ENCODE measurements at regions not wholly inside any gene's neighbourhood (a gene's known extent, or its start where the extent isn't known, plus 50 kb on each side); places are given as distances from the start of the nearest gene placed in this dataset.

DNA sequence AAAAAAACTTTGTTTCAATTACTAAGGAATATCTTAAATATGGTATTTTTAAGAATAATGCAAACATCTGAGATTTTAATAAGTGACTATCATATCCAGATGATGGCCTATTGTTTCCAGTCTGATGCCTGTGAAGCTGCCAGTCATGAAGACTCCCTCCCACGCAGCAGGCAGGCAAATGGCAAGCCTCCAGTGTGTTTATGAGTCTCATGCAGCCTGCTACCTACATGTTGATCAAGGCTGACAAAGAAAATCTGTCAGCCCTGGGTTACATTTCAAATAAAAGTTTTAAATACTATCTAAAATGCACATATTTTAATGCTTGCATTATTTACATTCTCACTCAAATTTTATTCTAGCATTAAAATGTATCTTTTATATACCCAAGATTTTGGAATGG is 137.6 kb upstream of the RNPC3 start:
- ATAC-seq (ENCODE audit: low read depth), result no peak
- POLR2A ChIA-PET, result no interaction called here

DNA sequence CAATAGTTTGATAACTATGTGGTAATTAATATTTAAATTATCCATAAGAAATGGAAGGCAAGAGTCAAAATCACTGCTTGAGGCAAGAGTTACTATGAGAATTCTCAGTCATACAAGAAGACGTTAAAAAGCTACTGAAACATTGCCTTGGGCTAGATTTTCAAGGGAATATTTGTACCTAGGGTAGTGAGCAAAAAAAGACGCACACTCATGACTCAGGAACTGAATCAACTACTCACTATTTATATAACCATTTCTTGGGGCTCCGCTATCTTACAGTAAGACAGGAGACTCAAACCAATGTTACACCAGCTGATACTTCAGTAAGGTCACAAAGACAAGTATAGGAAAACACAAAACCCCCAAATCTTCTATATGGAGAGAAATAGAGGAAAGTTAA is 151.5 kb upstream of the RNPC3 start:
- Mint-ChIP-seq H3K4me1 (no peaks in the 10 kb centered on the region), H3K27me3 (peaks cover 3% of the 10 kb centered on the region), H3K27ac (no peak overlapping the region), H3K9me3 (peaks cover 1% of the 10 kb centered on the region), H3K4me3 (no peak overlapping the region), H3K36me3 (no peaks in the 10 kb centered on the region)
- POLR2A ChIA-PET, result no interaction called here
- no peak for ATAC-seq (ENCODE audit: low read depth)
- DNase-seq, result no peak

More for the DNA sequence above, 137.6 kb upstream of the RNPC3 start:
- no peak for DNase-seq
- no peaks in the 10 kb centered on the region for H3K4me1 Mint-ChIP-seq
- no peaks in the 10 kb centered on the region for H3K36me3 Mint-ChIP-seq
- peaks cover 3% of the 10 kb centered on the region for H3K9me3 Mint-ChIP-seq
- no peaks in the 10 kb centered on the region for H3K27me3 Mint-ChIP-seq
- H3K4me3 Mint-ChIP-seq, result no peak overlapping the region
- no peak overlapping the region for H3K27ac Mint-ChIP-seq

DNA sequence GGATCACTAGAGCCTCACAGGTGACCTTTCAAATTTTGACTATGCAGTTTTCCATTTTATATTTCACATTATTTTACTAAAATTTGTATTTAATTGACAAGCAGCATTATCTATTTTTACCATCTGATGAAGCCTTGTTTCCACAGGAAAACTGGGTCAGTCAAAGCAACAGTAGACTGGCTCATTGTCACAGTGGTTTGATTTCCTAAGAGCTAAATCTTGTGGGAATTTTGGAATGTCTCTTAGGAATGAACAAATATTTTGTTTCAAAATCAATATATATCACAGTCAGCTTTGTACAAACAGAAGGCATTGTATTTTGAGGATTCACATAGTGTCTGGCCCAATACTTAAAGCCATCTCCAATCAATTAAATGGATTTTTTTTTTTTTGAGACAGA is 152.6 kb upstream of the RNPC3 start:
- DNase-seq, result no peak
- H3K36me3 Mint-ChIP-seq, result no peaks in the 10 kb centered on the region
- no peaks in the 10 kb centered on the region for H3K4me1 Mint-ChIP-seq
- POLR2A ChIA-PET, result no interaction called here
- peaks cover 3% of the 10 kb centered on the region for H3K27me3 Mint-ChIP-seq
- ATAC-seq (ENCODE audit: low read depth), result no peak
- no peak overlapping the region for H3K27ac Mint-ChIP-seq
- peaks cover 1% of the 10 kb centered on the region for H3K9me3 Mint-ChIP-seq
- no peak overlapping the region for H3K4me3 Mint-ChIP-seq

DNA sequence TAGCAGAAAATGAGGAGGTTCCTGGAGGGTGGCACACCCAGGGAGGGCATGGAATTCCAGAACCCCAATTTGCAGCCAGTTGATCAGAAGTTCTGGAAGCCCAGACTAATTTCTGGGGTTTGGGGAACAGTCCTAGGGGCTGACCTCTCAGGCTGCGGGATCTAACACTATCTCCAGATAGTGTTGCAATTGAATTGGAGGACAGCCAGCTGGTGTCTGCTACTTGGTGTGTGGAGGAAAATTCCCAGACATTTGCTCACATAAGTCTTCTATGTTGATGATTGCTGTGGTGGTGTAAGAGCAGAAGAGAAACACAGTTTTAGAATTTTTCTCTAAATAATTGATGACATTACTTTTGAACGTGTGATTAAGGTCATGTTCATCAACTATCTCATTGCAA is 154.3 kb upstream of the RNPC3 start:
- Mint-ChIP-seq H3K4me3 (no peak overlapping the region), H3K27me3 (peaks cover 3% of the 10 kb centered on the region), H3K27ac (no peak overlapping the region), H3K9me3 (peaks cover 1% of the 10 kb centered on the region), H3K4me1 (no peaks in the 10 kb centered on the region), H3K36me3 (no peaks in the 10 kb centered on the region)
- POLR2A ChIA-PET, result no interaction called here
- no peak for DNase-seq
- no peak for ATAC-seq (ENCODE audit: low read depth)

GRCh38 chr1:103367186-103367585 is 158.3 kb upstream of the RNPC3 start:
- Mint-ChIP-seq H3K4me3 (no peak overlapping the region), H3K9me3 (no peaks in the 10 kb centered on the region), H3K36me3 (no peaks in the 10 kb centered on the region), H3K27me3 (peaks cover 3% of the 10 kb centered on the region), H3K4me1 (no peaks in the 10 kb centered on the region), H3K27ac (no peak overlapping the region)
- POLR2A ChIA-PET, result no interaction called here
- ATAC-seq (ENCODE audit: low read depth) (no peak), DNase-seq (no peak)

DNA sequence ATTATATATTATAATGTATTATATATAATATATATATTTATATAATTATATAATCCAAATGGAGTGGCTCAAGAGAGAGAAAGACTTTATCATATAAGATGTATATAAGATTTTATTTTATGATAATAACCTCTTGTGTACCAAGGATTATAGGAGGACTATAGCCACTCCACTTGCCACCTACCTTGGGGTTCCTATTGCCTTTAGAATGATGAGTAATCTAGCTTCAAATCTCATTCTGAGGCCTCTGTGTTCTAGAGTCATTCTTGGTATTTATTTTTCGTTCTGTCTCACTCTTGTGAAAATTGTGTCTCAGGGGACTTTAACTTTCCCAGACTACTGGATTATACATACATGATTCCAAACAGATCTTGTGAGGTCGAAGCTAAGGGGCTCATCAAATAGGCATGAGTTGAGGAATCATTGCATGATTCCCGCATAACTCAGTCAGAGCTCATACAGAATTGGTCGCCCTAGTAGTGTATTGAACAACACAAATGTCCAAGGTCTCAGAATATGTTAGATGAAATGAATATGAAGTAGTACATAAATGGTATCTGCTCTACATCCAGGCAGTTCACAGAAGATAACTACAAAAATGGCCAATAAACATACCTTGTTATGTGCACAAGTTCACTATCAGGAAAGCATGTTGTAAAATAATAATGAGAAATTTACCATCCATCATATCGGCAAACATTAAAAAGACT is 159.5 kb upstream of the RNPC3 start:
- H3K4me1 Mint-ChIP-seq, result no peaks in the 10 kb centered on the region
- DNase-seq (no peak), ATAC-seq (ENCODE audit: low read depth) (peak; percentile 52)
- no peak overlapping the region for H3K4me3 Mint-ChIP-seq
- H3K36me3 Mint-ChIP-seq, result no peaks in the 10 kb centered on the region
- H3K27ac Mint-ChIP-seq, result no peak overlapping the region
- peaks cover 3% of the 10 kb centered on the region for H3K27me3 Mint-ChIP-seq
- POLR2A ChIA-PET, result no interaction called here
- no peaks in the 10 kb centered on the region for H3K9me3 Mint-ChIP-seq

- H3K27me3 Mint-ChIP-seq, result no peaks in the 10 kb centered on the region
- no peaks in the 10 kb centered on the region for H3K36me3 Mint-ChIP-seq
- peak; percentile 51 for ATAC-seq (ENCODE audit: low read depth)
- H3K4me3 Mint-ChIP-seq, result no peak overlapping the region
- H3K4me1 Mint-ChIP-seq, result no peaks in the 10 kb centered on the region
- no peak for DNase-seq
- POLR2A ChIA-PET, result no interaction called here
- H3K27ac Mint-ChIP-seq, result no peak overlapping the region
- no peaks in the 10 kb centered on the region for H3K9me3 Mint-ChIP-seq
Measured at GRCh38 chr1:103363008-103363365, 162.5 kb upstream of the RNPC3 start.

GRCh38 chr1:103362348-103363007 is 163.0 kb upstream of the RNPC3 start:
- Mint-ChIP-seq H3K36me3 (no peaks in the 10 kb centered on the region), H3K4me3 (no peak overlapping the region), H3K27me3 (no peaks in the 10 kb centered on the region), H3K4me1 (no peaks in the 10 kb centered on the region), H3K9me3 (no peaks in the 10 kb centered on the region), H3K27ac (no peak overlapping the region)
- POLR2A ChIA-PET, result no interaction called here
- no peak for DNase-seq
- ATAC-seq (ENCODE audit: low read depth), result peak; percentile 45

DNA sequence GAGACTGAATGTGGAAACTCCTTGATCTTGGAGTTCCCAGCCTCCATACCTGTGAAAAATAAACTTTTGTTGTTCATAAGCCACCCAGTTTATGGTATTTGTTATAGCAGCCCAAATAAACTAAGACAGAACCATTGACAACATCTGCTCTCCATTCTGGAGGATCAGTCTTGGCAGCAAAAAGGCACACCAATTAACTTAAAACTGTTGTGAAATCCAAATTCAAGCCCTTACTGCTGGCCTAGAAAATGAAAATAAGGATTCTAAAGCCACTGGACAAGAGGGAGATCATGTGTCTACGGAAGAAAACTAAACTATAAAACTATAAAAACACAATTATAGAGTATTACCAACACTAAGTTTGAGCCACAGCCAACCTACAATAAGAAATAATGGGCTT is 172.1 kb upstream of the RNPC3 start:
- POLR2A ChIA-PET, result no interaction called here
- Mint-ChIP-seq H3K36me3 (no peaks in the 10 kb centered on the region), H3K4me3 (no peak overlapping the region), H3K27ac (no peak overlapping the region), H3K4me1 (no peaks in the 10 kb centered on the region), H3K9me3 (no peaks in the 10 kb centered on the region), H3K27me3 (no peaks in the 10 kb centered on the region)
- DNase-seq (no peak), ATAC-seq (ENCODE audit: low read depth) (no peak)

GRCh38 chr1:103348136-103348535 is 177.4 kb upstream of the RNPC3 start:
- ATAC-seq (ENCODE audit: low read depth), result no peak
- H3K4me1 Mint-ChIP-seq, result no peaks in the 10 kb centered on the region
- POLR2A ChIA-PET, result no interaction called here
- H3K4me3 Mint-ChIP-seq, result no peak overlapping the region
- no peaks in the 10 kb centered on the region for H3K9me3 Mint-ChIP-seq
- no peak overlapping the region for H3K27ac Mint-ChIP-seq
- DNase-seq, result no peak
- no peaks in the 10 kb centered on the region for H3K27me3 Mint-ChIP-seq
- H3K36me3 Mint-ChIP-seq, result no peaks in the 10 kb centered on the region

DNA sequence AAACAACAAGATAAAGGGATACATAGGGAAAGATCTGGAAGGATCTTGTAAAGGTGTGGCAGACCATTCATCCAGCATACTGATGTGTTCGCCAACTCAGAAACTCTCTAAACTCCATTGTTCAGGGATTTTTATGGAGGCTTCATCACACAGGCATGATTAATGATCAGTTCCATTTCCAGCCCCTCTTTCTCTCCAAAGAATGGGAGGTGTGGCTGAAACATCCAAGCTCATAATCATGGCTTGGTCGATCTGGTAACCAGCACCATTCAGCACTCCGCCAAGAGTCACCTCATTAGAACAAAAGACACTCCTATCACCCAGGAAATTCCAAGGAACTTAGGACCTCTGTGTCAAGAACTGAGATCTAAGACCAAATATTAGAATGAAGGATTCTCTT is 180.6 kb upstream of the RNPC3 start:
- no peaks in the 10 kb centered on the region for H3K9me3 Mint-ChIP-seq
- no peaks in the 10 kb centered on the region for H3K36me3 Mint-ChIP-seq
- no peak overlapping the region for H3K4me3 Mint-ChIP-seq
- no peak overlapping the region for H3K27ac Mint-ChIP-seq
- H3K27me3 Mint-ChIP-seq, result no peaks in the 10 kb centered on the region
- ATAC-seq (ENCODE audit: low read depth) (no peak), DNase-seq (no peak)
- H3K4me1 Mint-ChIP-seq, result no peaks in the 10 kb centered on the region
- POLR2A ChIA-PET, result no interaction called here

- Mint-ChIP-seq H3K27ac (no peak overlapping the region), H3K4me1 (no peaks in the 10 kb centered on the region), H3K4me3 (no peak overlapping the region), H3K27me3 (no peaks in the 10 kb centered on the region), H3K9me3 (no peaks in the 10 kb centered on the region), H3K36me3 (no peaks in the 10 kb centered on the region)
- no peak for ATAC-seq (ENCODE audit: low read depth)
- no peak for DNase-seq
- POLR2A ChIA-PET, result interaction anchor here (0.7 kb wide), 1 partner anchor 600 kb away, joined by 5 read pairs; no protein-coding TSS in a partner anchor
Measured at GRCh38 chr1:103341377-103341880, 184.1 kb upstream of the RNPC3 start.

- no peak overlapping the region for H3K4me3 Mint-ChIP-seq
- no peaks in the 10 kb centered on the region for H3K27me3 Mint-ChIP-seq
- no peaks in the 10 kb centered on the region for H3K36me3 Mint-ChIP-seq
- ATAC-seq (ENCODE audit: low read depth) (no peak), DNase-seq (no peak)
- no peaks in the 10 kb centered on the region for H3K4me1 Mint-ChIP-seq
- no peak overlapping the region for H3K27ac Mint-ChIP-seq
- H3K9me3 Mint-ChIP-seq, result no peaks in the 10 kb centered on the region
- POLR2A ChIA-PET, result no interaction called here
Measured at GRCh38 chr1:103337779-103338178, 187.7 kb upstream of the RNPC3 start.

DNA sequence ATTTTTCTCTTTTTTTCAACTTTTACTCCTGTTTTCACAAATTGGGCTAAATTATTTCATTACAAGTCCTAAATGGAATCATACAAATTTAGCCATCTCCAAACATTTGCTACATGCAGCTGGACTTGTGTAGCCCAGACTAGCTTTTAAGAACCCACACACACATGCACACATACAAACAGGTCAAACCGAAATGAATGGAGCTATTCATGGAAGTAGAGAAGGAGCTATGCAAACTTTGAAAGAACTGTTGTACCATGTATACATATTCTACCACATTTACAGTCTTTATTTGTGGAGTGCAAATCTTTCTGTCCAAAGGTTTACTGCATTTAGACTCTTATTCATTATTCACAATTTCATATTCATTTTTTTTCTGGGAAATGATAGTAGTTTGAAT is 189.1 kb upstream of the RNPC3 start:
- H3K27ac Mint-ChIP-seq, result no peak overlapping the region
- H3K4me3 Mint-ChIP-seq, result no peak overlapping the region
- no peaks in the 10 kb centered on the region for H3K4me1 Mint-ChIP-seq
- DNase-seq (no peak), ATAC-seq (ENCODE audit: low read depth) (no peak)
- no peaks in the 10 kb centered on the region for H3K9me3 Mint-ChIP-seq
- no peaks in the 10 kb centered on the region for H3K27me3 Mint-ChIP-seq
- H3K36me3 Mint-ChIP-seq, result no peaks in the 10 kb centered on the region
- POLR2A ChIA-PET, result no interaction called here
